Ectodermal cell (in vitro differentiated cells): ENCODE measurements at regions not wholly inside any gene's neighbourhood (a gene's known extent, or its start where the extent isn't known, plus 50 kb on each side); places are given as distances from the start of the nearest gene placed in this dataset.

Source experiments
- H3K27ac ChIP-seq: 2 replicates; pipeline ENCODE4 v1.7.0; 2013; ENCODE audit warnings: mild to moderate bottlenecking, low read depth, low read length; ENCODE audit not compliant: insufficient read depth, poor library complexity, severe bottlenecking
- H3K27me3 ChIP-seq: 2 replicates; pipeline ENCODE4 v1.7.0; 2013; ENCODE audit warnings: mild to moderate bottlenecking, low read length; ENCODE audit not compliant: insufficient read depth, control insufficient read depth, poor library complexity, severe bottlenecking
- H3K36me3 ChIP-seq: one replicate; pipeline ENCODE4 v1.7.0; 2013; ENCODE audit warnings: low read length; ENCODE audit not compliant: control insufficient read depth, insufficient read depth
- H3K4me1 ChIP-seq: one replicate; pipeline ENCODE4 v1.7.0; 2013; ENCODE audit warnings: low read length; ENCODE audit not compliant: control insufficient read depth, insufficient read depth
- H3K4me3 ChIP-seq: 2 replicates; pipeline ENCODE4 v1.7.0; 2013; ENCODE audit warnings: low read depth, low read length, control low read depth; ENCODE audit not compliant: insufficient read depth
- H3K9me3 ChIP-seq: 2 replicates; pipeline ENCODE4 v1.7.0; 2013; ENCODE audit warnings: mild to moderate bottlenecking, low read length, moderate library complexity; ENCODE audit not compliant: control insufficient read depth
- WGBS, 2 experiments: methylation state at CpG; one replicate each; pipeline ENCODE4 v1.1.7; 2013; ENCODE audit warnings: missing lambda C conversion rate in 2 of 2; 5-methylcytosine and 5-hydroxymethylcytosine counted together

- Histone ChIP-seq H3K9me3 (no peaks in the 10 kb centered on the region), H3K27me3 (no peaks in the 10 kb centered on the region), H3K27ac (no peak overlapping the region), H3K4me3 (no peak overlapping the region), H3K36me3 (no peaks in the 10 kb centered on the region), H3K4me1 (peaks cover 22% of the 10 kb centered on the region)
- 96 to 98% methylated on average over 2 of the region's 2 CpGs for WGBS, 2 experiments
Observed at GRCh38 chr11:79676396-79676795, 235.6 kb upstream of the TENM4 start.

DNA sequence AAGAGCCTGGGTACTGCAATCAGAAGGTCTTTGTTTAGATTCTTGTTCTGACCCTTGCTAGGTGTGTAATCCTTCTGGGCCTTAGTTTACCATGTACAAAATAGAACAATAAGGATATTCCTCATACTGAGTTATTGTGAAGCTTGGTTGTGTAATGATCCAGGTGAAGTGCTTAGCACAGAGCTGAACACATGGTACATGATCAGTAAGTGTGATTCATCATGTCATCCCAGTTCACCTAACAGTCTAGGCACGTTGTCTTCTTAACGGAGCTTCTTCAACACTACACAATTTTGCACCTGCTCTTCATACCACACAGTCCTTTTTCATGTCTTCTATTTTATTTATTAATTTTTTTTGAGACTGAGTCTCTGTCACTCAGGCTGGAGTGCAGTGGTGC lies 234.3 kb upstream of the TENM4 start:
- no peaks in the 10 kb centered on the region for H3K9me3 ChIP-seq
- no peaks in the 10 kb centered on the region for H3K27me3 ChIP-seq
- 95 to 97% methylated on average over 2 of the region's 2 CpGs for WGBS, 2 experiments
- H3K4me1 ChIP-seq, result peaks cover 28% of the 10 kb centered on the region
- no peak overlapping the region for H3K27ac ChIP-seq
- no peaks in the 10 kb centered on the region for H3K36me3 ChIP-seq
- H3K4me3 ChIP-seq, result no peak overlapping the region

- no peaks in the 10 kb centered on the region for H3K36me3 ChIP-seq
- H3K4me3 ChIP-seq, result no peak overlapping the region
- H3K9me3 ChIP-seq, result no peaks in the 10 kb centered on the region
- WGBS, 2 experiments, result 90% methylated on average over 1 of the region's 1 CpG
- peaks cover 26% of the 10 kb centered on the region for H3K4me1 ChIP-seq
- no peaks in the 10 kb centered on the region for H3K27me3 ChIP-seq
- H3K27ac ChIP-seq, result no peak overlapping the region
Observed at GRCh38 chr11:79672786-79673185, 232.0 kb upstream of the TENM4 start.

- Histone ChIP-seq H3K4me1 (peaks cover 33% of the 10 kb centered on the region), H3K9me3 (no peaks in the 10 kb centered on the region), H3K27me3 (no peaks in the 10 kb centered on the region), H3K36me3 (no peaks in the 10 kb centered on the region), H3K27ac (no peak overlapping the region), H3K4me3 (no peak overlapping the region)
- WGBS, 2 experiments, result 88 to 94% methylated on average over 3 of the region's 3 CpGs
Observed at GRCh38 chr11:79671401-79671800, 230.6 kb upstream of the TENM4 start.

DNA sequence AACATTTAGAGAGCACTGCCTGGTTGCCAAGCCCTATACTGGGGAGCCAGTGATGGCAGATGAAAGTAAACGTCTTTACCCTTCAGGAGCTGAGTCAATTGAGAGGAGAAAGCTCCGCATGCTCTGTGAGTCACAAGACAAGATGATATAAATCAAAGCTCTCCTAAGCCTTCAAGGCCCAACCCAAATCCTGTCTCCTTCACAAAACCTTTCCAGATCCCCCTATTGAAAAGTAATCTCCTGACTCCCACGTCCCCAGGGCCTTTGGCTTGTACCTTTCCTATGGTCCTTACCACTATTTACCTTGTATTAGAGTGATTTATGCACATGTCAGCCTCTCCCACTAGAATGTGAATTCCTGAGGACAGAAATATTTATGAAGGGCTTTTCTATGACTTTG lies 230.1 kb upstream of the TENM4 start:
- Histone ChIP-seq H3K27ac (no peak overlapping the region), H3K4me1 (peaks cover 33% of the 10 kb centered on the region), H3K27me3 (no peaks in the 10 kb centered on the region), H3K9me3 (no peaks in the 10 kb centered on the region), H3K36me3 (no peaks in the 10 kb centered on the region), H3K4me3 (no peak overlapping the region)
- 51 to 83% methylated on average over 2 to 3 of the region's 3 CpGs for WGBS, 2 experiments

DNA sequence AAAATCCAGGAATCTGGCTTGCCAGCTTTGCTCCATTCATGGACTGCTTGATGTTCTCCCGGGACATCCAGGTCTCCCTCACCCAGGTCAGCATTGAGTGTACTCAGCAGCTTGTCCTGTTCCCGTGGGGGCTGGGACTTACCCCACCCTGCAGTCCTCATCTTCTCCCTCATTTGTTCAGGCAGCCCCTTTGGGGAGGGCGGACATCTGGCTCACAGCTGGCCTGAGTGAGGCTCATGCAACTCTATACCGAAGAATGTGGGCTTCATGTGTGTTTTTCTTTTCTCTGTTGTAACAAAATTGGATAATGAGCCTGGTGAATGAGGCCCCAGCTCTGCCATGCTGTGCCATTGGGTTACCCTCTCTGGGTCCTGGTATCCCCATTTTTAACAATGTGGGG lies 227.7 kb upstream of the TENM4 start:
- Histone ChIP-seq H3K27me3 (no peaks in the 10 kb centered on the region), H3K27ac (no peak overlapping the region), H3K36me3 (no peaks in the 10 kb centered on the region), H3K4me1 (peaks cover 39% of the 10 kb centered on the region), H3K9me3 (no peaks in the 10 kb centered on the region), H3K4me3 (no peak overlapping the region)
- 70 to 74% methylated on average over 4 of the region's 4 CpGs for WGBS, 2 experiments

GRCh38 chr11:79667380-79667779 lies 226.6 kb upstream of the TENM4 start:
- 92 to 93% methylated on average over 4 of the region's 4 CpGs for WGBS, 2 experiments
- Histone ChIP-seq H3K4me1 (peaks cover 43% of the 10 kb centered on the region), H3K36me3 (no peaks in the 10 kb centered on the region)

DNA sequence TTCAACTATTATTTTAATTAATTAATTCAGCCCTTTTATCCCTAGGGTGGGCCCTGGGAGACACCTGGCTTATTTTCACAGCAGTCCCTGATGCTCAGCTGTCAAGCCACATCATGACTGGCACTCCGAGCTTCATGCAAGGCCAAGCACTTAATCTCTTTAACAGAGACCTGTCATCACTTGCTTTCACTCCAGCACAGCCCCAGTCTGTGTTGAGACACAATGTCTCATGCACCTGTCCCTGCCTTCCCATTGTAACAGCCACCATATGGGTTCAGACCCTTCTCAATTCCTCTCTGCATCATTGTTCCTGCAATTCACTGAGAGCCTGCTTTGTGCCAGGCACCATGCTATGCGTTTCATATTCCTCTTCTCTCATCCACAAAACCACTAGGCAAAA lies 222.2 kb upstream of the TENM4 start:
- H3K36me3 ChIP-seq, result no peaks in the 10 kb centered on the region
- H3K4me3 ChIP-seq, result no peak overlapping the region
- no peak overlapping the region for H3K27ac ChIP-seq
- H3K27me3 ChIP-seq, result no peaks in the 10 kb centered on the region
- H3K4me1 ChIP-seq, result peaks cover 26% of the 10 kb centered on the region
- H3K9me3 ChIP-seq, result no peaks in the 10 kb centered on the region
- WGBS, 2 experiments, result 46 to 56% methylated on average over 2 of the region's 2 CpGs

More at GRCh38 chr11:79667380-79667779, 226.6 kb upstream of the TENM4 start:
- H3K27me3 ChIP-seq, result no peaks in the 10 kb centered on the region
- no peak overlapping the region for H3K4me3 ChIP-seq
- no peaks in the 10 kb centered on the region for H3K9me3 ChIP-seq
- no peak overlapping the region for H3K27ac ChIP-seq

- WGBS, 2 experiments, result 78 to 88% methylated on average over 2 of the region's 2 CpGs
Observed at GRCh38 chr11:79661373-79661772, 220.5 kb upstream of the TENM4 start.

GRCh38 chr11:79648766-79649520 lies 208.1 kb upstream of the TENM4 start:
- Histone ChIP-seq H3K27ac (no peak overlapping the region), H3K36me3 (no peaks in the 10 kb centered on the region), H3K4me3 (no peak overlapping the region), H3K27me3 (no peaks in the 10 kb centered on the region), H3K4me1 (peaks cover 8% of the 10 kb centered on the region), H3K9me3 (no peaks in the 10 kb centered on the region)
- WGBS, 2 experiments, result 92 to 95% methylated on average over 4 of the region's 5 CpGs

More at GRCh38 chr11:79661373-79661772, 220.5 kb upstream of the TENM4 start:
- no peaks in the 10 kb centered on the region for H3K9me3 ChIP-seq
- H3K36me3 ChIP-seq, result no peaks in the 10 kb centered on the region
- H3K4me1 ChIP-seq, result peaks cover 10% of the 10 kb centered on the region
- no peak overlapping the region for H3K4me3 ChIP-seq
- H3K27me3 ChIP-seq, result no peaks in the 10 kb centered on the region
- H3K27ac ChIP-seq, result no peak overlapping the region
